ENCODE measurements at regions not wholly inside any gene's neighbourhood (a gene's known extent, or its start where the extent isn't known, plus 50 kb on each side); places are given as distances from the start of the nearest gene placed in this dataset.
"Not testable (repeated sequence)": the region's sequence is repeated elsewhere in the genome, so short reads cannot be mapped to it uniquely, and the experiment has no call there.

DNA sequence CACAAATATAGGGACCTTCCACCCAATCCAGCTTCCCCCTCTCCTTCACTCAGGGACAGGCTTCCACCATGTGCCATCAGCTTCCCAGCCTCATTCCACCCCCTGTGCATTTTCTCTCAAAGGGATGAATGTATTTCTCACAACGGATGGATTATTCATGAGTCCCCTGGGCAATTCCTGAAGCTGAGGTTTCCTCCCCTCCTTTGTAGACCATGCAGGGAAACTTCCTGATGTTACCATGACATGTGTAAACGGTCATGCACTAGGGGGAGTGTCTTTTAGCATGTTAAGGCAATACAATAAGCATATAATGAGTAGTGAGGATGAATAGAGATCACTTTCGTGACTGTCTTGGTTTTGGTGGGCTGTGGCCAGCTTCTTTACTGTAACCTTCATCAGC, 706.8 kb downstream of the TMEM121 start:
- TF ChIP-seq EZH2 (IDR thresholded peaks at IDR 0.05; ENCODE audit: insufficient read depth, poor library complexity, severe bottlenecking); EZH2phosphoT487 (IDR thresholded peaks at IDR 0.05; ENCODE audit: insufficient read depth, low read depth): not testable (repeated sequence)
